H9 (cell line): ENCODE measurements at regions not wholly inside any gene's neighbourhood (a gene's known extent, or its start where the extent isn't known, plus 50 kb on each side); places are given as distances from the start of the nearest gene placed in this dataset.

Experiments
- DNase-seq: peaks from one replicate; pipeline ENCODE4 v3.0.0-alpha.2; 2017
- H2AFZ ChIP-seq: one replicate; pipeline ENCODE4 v1.6.1; 2013; ENCODE audit warnings: mild to moderate bottlenecking, low read length, control low read depth, moderate library complexity
- H2AK5ac ChIP-seq: 2 replicates; pipeline ENCODE4 v1.6.1; 2013; ENCODE audit warnings: low read length, control low read depth, mixed read lengths; ENCODE audit not compliant: insufficient read length
- H2BK120ac ChIP-seq: one replicate; pipeline ENCODE4 v1.6.1; 2013; ENCODE audit warnings: low read depth, mild to moderate bottlenecking, low read length, control low read depth, inconsistent platforms; ENCODE audit not compliant: poor library complexity, severe bottlenecking
- H2BK12ac ChIP-seq: 2 replicates; pipeline ENCODE4 v1.6.1; 2013; ENCODE audit warnings: low read length, control low read depth, mixed read lengths, low read depth; ENCODE audit not compliant: insufficient read length
- H2BK15ac ChIP-seq: 2 replicates; pipeline ENCODE4 v1.6.1; 2013; ENCODE audit warnings: low read depth, low read length, control low read depth
- H2BK20ac ChIP-seq: one replicate; pipeline ENCODE4 v1.6.1; 2013; ENCODE audit warnings: low read depth, mild to moderate bottlenecking, low read length, control low read depth, inconsistent platforms; ENCODE audit not compliant: poor library complexity, severe bottlenecking
- H2BK5ac ChIP-seq: 2 replicates; pipeline ENCODE4 v1.6.1; 2013; ENCODE audit warnings: low read length, control low read depth, mixed read lengths; ENCODE audit not compliant: insufficient read length
- H3K14ac ChIP-seq: 2 replicates; pipeline ENCODE4 v1.6.1; 2013; ENCODE audit warnings: low read length, control low read depth; ENCODE audit not compliant: insufficient read depth
- H3K18ac ChIP-seq: 2 replicates; pipeline ENCODE4 v1.6.1; 2013; ENCODE audit warnings: low read depth, mild to moderate bottlenecking, mixed read lengths, low read length, control low read depth; ENCODE audit not compliant: insufficient read length
- H3K23ac ChIP-seq: 2 replicates; pipeline ENCODE4 v1.6.1; 2013; ENCODE audit warnings: low read length, control low read depth, mixed read lengths, low read depth; ENCODE audit not compliant: insufficient read length
- H3K23me2 ChIP-seq: 2 replicates; pipeline ENCODE4 v1.6.1; 2013; ENCODE audit warnings: low read depth, mild to moderate bottlenecking, mixed read lengths, low read length, control low read depth; ENCODE audit not compliant: insufficient read length, poor library complexity, severe bottlenecking
- H3K27ac ChIP-seq: 2 replicates; pipeline ENCODE4 v1.5.1; 2013; ENCODE audit warnings: low read length, control low read depth, mixed read lengths, low read depth; ENCODE audit not compliant: insufficient read length
- H3K27me3 ChIP-seq: 2 replicates; pipeline ENCODE4 v1.6.1; 2013; ENCODE audit warnings: low read length, control low read depth, inconsistent platforms; ENCODE audit not compliant: insufficient read depth
- H3K4ac ChIP-seq: 2 replicates; pipeline ENCODE4 v1.6.1; 2013; ENCODE audit warnings: low read depth, mild to moderate bottlenecking, control low read depth, inconsistent platforms, low read length, moderate library complexity
- H3K4me1 ChIP-seq: 2 replicates; pipeline ENCODE4 v1.6.1; 2013; ENCODE audit warnings: low read length, control low read depth, inconsistent platforms; ENCODE audit not compliant: insufficient read depth
- H3K4me2 ChIP-seq: 2 replicates; pipeline ENCODE4 v1.6.1; 2013; ENCODE audit warnings: low read length, control low read depth, mixed read lengths; ENCODE audit not compliant: insufficient read length, insufficient read depth
- H3K56ac ChIP-seq: 2 replicates; pipeline ENCODE4 v1.6.1; 2013; ENCODE audit warnings: low read depth, mild to moderate bottlenecking, mixed read lengths, low read length, control low read depth; ENCODE audit not compliant: insufficient read length
- H3K79me1 ChIP-seq: 2 replicates; pipeline ENCODE4 v1.6.1; 2013; ENCODE audit warnings: low read depth, mild to moderate bottlenecking, moderate library complexity, low read length, control low read depth, inconsistent platforms; ENCODE audit not compliant: insufficient read depth, poor library complexity, severe bottlenecking
- H3K79me2 ChIP-seq: 2 replicates; pipeline ENCODE4 v1.6.1; 2013; ENCODE audit warnings: low read length, control low read depth, inconsistent platforms; ENCODE audit not compliant: insufficient read depth
- H3K9ac ChIP-seq: 2 replicates; pipeline ENCODE4 v1.6.1; 2013; ENCODE audit warnings: low read length, control low read depth, mixed read lengths; ENCODE audit not compliant: insufficient read length; ENCODE audit errors: extremely low read depth
- H3K9me3 ChIP-seq: one replicate; pipeline ENCODE4 v1.6.1; 2013; ENCODE audit warnings: low read depth, low read length, inconsistent platforms; ENCODE audit not compliant: control insufficient read depth
- H3T11ph ChIP-seq: one replicate; pipeline ENCODE4 v1.6.1; 2013; ENCODE audit warnings: mild to moderate bottlenecking, low read length, control low read depth, inconsistent platforms
- H4K20me1 ChIP-seq: one replicate; pipeline ENCODE4 v1.6.1; 2013; ENCODE audit not compliant: control insufficient read depth, insufficient read length, insufficient read depth
- H4K5ac ChIP-seq: 2 replicates; pipeline ENCODE4 v1.6.1; 2013; ENCODE audit warnings: low read depth, mild to moderate bottlenecking, mixed read lengths, low read length, control low read depth; ENCODE audit not compliant: insufficient read length
- H4K8ac ChIP-seq: replicated peaks from 2 replicates; pipeline ENCODE4 v1.6.1; 2013; ENCODE audit warnings: low read length, control low read depth, mixed read lengths, low read depth; ENCODE audit not compliant: insufficient read length
- H4K91ac ChIP-seq: 2 replicates; pipeline ENCODE4 v1.6.1; 2013; ENCODE audit warnings: low read depth, mild to moderate bottlenecking, moderate library complexity, mixed read lengths, low read length, control low read depth; ENCODE audit not compliant: insufficient read length
- H3K27ac Mint-ChIP-seq, 3 experiments: 2 replicates in 2 of 3; 3 replicates in 1 of 3; pipeline ENCODE4 v1.8.0; 2020 to 2021; ENCODE audit warnings: mixed read lengths in 3 of 3, mild to moderate bottlenecking in 1 of 3, moderate library complexity in 1 of 3
- H3K27me3 Mint-ChIP-seq: 2 replicates; pipeline ENCODE4 v1.8.0; 2021; ENCODE audit warnings: low read depth, mild to moderate bottlenecking, moderate library complexity, mixed read lengths
- H3K36me3 Mint-ChIP-seq, 3 experiments: 2 replicates in 2 of 3; 3 replicates in 1 of 3; pipeline ENCODE4 v1.8.0; 2020 to 2021; ENCODE audit warnings: low read depth in 3 of 3, mixed read lengths in 3 of 3; ENCODE audit not compliant: insufficient read depth in 1 of 3
- H3K4me1 Mint-ChIP-seq, 2 experiments: 2 replicates each; pipeline ENCODE4 v1.8.0; 2020; ENCODE audit warnings: mixed read lengths in 2 of 2
- H3K4me3 Mint-ChIP-seq, 2 experiments: 2 replicates in 1 of 2; 3 replicates in 1 of 2; pipeline ENCODE4 v1.8.0; 2020 to 2021; ENCODE audit warnings: mild to moderate bottlenecking in 2 of 2, mixed read lengths in 2 of 2, moderate library complexity in 1 of 2
- H3K9me3 Mint-ChIP-seq, 2 experiments: 2 replicates in 1 of 2; 3 replicates in 1 of 2; pipeline ENCODE4 v1.8.0; 2020; ENCODE audit warnings: mild to moderate bottlenecking in 2 of 2, mixed read lengths in 2 of 2, moderate library complexity in 1 of 2
- WGBS: extraction: QIAGEN DNeasy Blood & Tissue Kit; methylation state at CpG from one replicate; pipeline ENCODE4 v1.1.7; 2013; ENCODE audit warnings: missing lambda C conversion rate, low lambda C conversion rate, mixed read lengths; ENCODE audit not compliant: insufficient read length; ENCODE audit errors: extremely low coverage; 5-methylcytosine and 5-hydroxymethylcytosine counted together
- TF ChIP-seq, protein P1 (sequence below): fragments of 200-600 bp; sonication (generic); conservative IDR thresholded peaks from 3 replicates; pipeline ENCODE4 v1.8.0; 2021; ENCODE audit warnings: antibody characterized with exemption, mild to moderate bottlenecking

- TF ChIP-seq, protein P1, sequence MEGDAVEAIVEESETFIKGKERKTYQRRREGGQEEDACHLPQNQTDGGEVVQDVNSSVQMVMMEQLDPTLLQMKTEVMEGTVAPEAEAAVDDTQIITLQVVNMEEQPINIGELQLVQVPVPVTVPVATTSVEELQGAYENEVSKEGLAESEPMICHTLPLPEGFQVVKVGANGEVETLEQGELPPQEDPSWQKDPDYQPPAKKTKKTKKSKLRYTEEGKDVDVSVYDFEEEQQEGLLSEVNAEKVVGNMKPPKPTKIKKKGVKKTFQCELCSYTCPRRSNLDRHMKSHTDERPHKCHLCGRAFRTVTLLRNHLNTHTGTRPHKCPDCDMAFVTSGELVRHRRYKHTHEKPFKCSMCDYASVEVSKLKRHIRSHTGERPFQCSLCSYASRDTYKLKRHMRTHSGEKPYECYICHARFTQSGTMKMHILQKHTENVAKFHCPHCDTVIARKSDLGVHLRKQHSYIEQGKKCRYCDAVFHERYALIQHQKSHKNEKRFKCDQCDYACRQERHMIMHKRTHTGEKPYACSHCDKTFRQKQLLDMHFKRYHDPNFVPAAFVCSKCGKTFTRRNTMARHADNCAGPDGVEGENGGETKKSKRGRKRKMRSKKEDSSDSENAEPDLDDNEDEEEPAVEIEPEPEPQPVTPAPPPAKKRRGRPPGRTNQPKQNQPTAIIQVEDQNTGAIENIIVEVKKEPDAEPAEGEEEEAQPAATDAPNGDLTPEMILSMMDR = peak; percentile 56
- Histone ChIP-seq H2BK12ac (no peak overlapping the region), H4K20me1 (no peaks in the 10 kb centered on the region), H2AK5ac (no peak overlapping the region), H3K27ac (no peak overlapping the region), H3K79me2 (no peaks in the 10 kb centered on the region), H2AFZ (no peak overlapping the region), H3K4ac (no peak overlapping the region), H2BK20ac (no peak overlapping the region), H2BK5ac (no peak overlapping the region), H2BK120ac (no peak overlapping the region), H3K23me2 (no peaks in the 10 kb centered on the region), H3K18ac (no peak overlapping the region), H3K56ac (no peak overlapping the region), H3K4me2 (no peak overlapping the region), H3K4me1 (no peaks in the 10 kb centered on the region), H4K91ac (no peak overlapping the region), H3K9me3 (peaks cover 10% of the 10 kb centered on the region), H4K5ac (no peak overlapping the region), H4K8ac (no peak overlapping the region), H3K79me1 (no peaks in the 10 kb centered on the region), H3K27me3 (no peaks in the 10 kb centered on the region), H3K23ac (no peak overlapping the region), H3K9ac (no peak overlapping the region), H2BK15ac (no peak overlapping the region), H3K14ac (no peak overlapping the region), H3T11ph (no peak overlapping the region)
- no peak overlapping the region for H3K27ac Mint-ChIP-seq
- H3K4me1 Mint-ChIP-seq = no peaks in the 10 kb centered on the region
- peaks cover 43 to 45% of the 10 kb centered on the region in 2 experiments for H3K9me3 Mint-ChIP-seq
- no peak overlapping the region for H3K4me3 Mint-ChIP-seq
- no peaks in the 10 kb centered on the region for H3K27me3 Mint-ChIP-seq
- WGBS = no CpG with 5 or more reads among the region's 1 CpG
- no peak for DNase-seq
- H3K36me3 Mint-ChIP-seq = peaks cover 22 to 43% (median 22%) of the 10 kb centered on the region in 3 experiments
Measured at GRCh38 chr18:66393463-66393862, 210.4 kb downstream of the CDH19 start.
